ENCODE measurements at regions not wholly inside any gene's neighbourhood (a gene's known extent, or its start where the extent isn't known, plus 50 kb on each side); places are given as distances from the start of the nearest gene placed in this dataset.

DNA sequence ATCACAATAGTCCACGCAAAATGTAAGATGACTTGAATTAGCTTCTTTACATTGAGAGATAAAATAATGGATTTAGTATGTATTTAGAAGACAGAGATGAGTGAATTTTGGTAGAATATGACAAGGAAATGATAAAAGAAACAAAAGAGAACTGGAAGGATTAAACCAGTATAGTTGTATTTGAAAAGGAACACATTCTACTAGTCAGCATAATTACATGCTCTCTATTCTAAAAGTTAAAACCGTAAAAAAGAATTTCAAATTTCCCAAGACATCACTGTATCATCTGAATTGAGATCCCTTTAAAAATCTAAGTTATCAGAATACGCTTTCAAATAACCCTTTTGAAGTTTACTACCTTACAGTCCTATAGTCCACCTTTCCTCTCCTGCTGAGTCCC, 1156.7 kb upstream of the PCDH9 start:
- no peak overlapping the region for H3K4me3 ChIP-seq
- WGBS, 2 donors, result 59 to 92% methylated on average over 3 of the region's 3 CpGs
- H3K27me3 ChIP-seq, result no peaks in the 10 kb centered on the region
- H3K4me1 ChIP-seq, result no peaks in the 10 kb centered on the region
- H3K36me3 ChIP-seq, result no peaks in the 10 kb centered on the region
- no peak overlapping the region for H3K27ac ChIP-seq
- DNase-seq, result no peak
- H3K9me3 ChIP-seq, result no peaks in the 10 kb centered on the region
- no peak for ATAC-seq (ENCODE audit: low FRiP score in 2 of 2)
- TF ChIP-seq POLR2A (IDR thresholded peaks at IDR 0.05), result no peak
- TF ChIP-seq EP300 (IDR thresholded peaks at IDR 0.05), result no peak
- no peak for TF ChIP-seq POLR2AphosphoS5 (IDR thresholded peaks at IDR 0.05)

DNA sequence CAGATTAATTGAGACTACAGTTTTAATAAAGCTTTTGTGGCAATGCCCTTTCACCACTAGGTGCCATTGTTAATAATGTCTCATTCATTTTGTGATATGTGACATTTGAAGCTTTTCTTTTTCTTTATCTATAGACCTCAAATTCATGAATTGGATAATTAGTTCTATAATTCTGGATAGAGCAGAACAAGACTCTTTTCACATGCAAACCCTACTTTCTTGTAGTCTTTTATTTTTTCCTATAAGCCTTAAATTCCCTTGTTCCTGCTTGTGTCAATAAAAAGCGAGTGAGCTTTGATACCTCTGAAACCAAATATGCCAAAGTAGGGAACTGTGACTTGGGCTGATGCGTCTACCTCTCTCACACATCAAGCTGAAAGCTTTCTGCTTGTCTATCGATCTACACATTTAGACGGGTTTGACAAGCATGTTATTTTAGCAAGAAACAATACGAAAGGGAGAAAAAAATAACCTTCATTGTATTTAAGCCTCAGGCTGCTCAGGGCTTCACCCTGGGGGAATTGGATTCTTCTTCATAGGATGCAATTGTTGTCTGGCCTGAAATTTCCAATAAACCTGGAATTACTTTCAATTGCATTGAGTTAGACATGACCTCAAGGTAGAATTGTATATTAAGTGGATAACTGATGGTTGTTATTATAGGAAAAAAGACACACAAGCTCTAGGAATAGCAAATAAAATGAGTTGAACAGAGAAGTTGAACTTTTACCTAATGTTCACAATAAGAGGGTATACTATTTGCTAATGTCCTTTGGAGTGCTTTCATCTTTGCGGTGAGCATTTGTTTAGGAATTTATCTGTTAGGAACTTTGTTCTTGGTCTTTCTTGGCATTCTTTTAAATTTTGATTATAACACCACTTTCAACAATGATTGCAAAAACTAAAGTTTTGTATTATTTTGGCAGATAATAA, 1150.2 kb upstream of the PCDH9 start:
- H3K27me3 ChIP-seq, result no peaks in the 10 kb centered on the region
- no peak overlapping the region for H3K27ac ChIP-seq
- ATAC-seq (ENCODE audit: low FRiP score in 2 of 2) (no peak), DNase-seq (no peak)
- no peaks in the 10 kb centered on the region for H3K36me3 ChIP-seq
- 69 to 76% methylated on average over 6 of the region's 6 CpGs for WGBS, 2 donors
- TF ChIP-seq, protein P1, sequence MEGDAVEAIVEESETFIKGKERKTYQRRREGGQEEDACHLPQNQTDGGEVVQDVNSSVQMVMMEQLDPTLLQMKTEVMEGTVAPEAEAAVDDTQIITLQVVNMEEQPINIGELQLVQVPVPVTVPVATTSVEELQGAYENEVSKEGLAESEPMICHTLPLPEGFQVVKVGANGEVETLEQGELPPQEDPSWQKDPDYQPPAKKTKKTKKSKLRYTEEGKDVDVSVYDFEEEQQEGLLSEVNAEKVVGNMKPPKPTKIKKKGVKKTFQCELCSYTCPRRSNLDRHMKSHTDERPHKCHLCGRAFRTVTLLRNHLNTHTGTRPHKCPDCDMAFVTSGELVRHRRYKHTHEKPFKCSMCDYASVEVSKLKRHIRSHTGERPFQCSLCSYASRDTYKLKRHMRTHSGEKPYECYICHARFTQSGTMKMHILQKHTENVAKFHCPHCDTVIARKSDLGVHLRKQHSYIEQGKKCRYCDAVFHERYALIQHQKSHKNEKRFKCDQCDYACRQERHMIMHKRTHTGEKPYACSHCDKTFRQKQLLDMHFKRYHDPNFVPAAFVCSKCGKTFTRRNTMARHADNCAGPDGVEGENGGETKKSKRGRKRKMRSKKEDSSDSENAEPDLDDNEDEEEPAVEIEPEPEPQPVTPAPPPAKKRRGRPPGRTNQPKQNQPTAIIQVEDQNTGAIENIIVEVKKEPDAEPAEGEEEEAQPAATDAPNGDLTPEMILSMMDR (IDR thresholded peaks at IDR 0.05), result no peak
- TF ChIP-seq POLR2A (IDR thresholded peaks at IDR 0.05), result no peak
- TF ChIP-seq EP300 (IDR thresholded peaks at IDR 0.05), result no peak
- TF ChIP-seq POLR2AphosphoS5 (IDR thresholded peaks at IDR 0.05), result no peak
- H3K4me1 ChIP-seq, result no peaks in the 10 kb centered on the region
- no peak overlapping the region for H3K4me3 ChIP-seq
- no peaks in the 10 kb centered on the region for H3K9me3 ChIP-seq

DNA sequence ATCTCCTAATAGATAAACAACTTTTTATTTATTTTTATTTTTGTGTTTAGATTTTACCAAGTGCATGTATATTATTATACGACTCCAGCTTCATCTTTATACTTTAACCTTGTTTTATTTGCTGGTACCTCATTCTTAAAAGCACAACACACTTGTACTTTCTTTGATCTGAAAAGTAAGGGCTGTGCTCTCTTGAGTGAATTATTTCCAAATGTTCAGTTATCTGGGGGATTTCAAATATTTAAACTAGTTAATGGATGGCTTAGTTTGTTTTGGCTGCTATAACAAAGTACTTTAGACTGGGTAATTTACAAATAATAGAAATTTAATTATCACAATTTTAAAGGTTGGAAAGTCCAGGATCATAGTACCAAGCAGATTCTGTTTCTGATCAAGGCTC, 1148.2 kb upstream of the PCDH9 start:
- Histone ChIP-seq H3K27ac (no peak overlapping the region), H3K4me3 (no peak overlapping the region), H3K36me3 (no peaks in the 10 kb centered on the region), H3K4me1 (no peaks in the 10 kb centered on the region), H3K9me3 (no peaks in the 10 kb centered on the region), H3K27me3 (no peaks in the 10 kb centered on the region)
- ATAC-seq (ENCODE audit: low FRiP score in 2 of 2), result no peak
- 47 to 57% methylated on average over 1 of the region's 1 CpG for WGBS, 2 donors
- TF ChIP-seq POLR2A (IDR thresholded peaks at IDR 0.05), result no peak
- TF ChIP-seq EP300 (IDR thresholded peaks at IDR 0.05), result no peak
- no peak for TF ChIP-seq POLR2AphosphoS5 (IDR thresholded peaks at IDR 0.05)
- TF ChIP-seq, protein P1 (IDR thresholded peaks at IDR 0.05), result no peak
- no peak for DNase-seq

DNA sequence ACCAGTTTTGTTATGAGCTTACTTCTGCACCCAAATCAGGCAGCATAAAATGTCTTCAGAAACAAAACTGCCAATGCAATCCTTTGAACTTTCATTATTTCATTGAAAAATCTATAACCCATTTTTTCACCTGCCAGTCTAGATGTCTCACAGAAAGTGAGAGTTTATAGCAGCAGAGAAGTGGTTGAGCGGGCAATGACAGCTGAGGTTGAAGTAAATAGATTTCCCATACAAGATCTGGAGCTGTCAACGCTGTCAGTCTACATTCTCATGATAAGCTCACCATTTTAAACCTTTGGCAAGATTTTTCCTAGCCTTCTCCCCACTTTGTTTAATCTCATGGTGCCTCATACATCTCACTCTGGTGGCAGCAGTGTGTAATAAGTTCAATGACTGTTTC, 1144.9 kb upstream of the PCDH9 start:
- TF ChIP-seq POLR2AphosphoS5 (IDR thresholded peaks at IDR 0.05) (no peak), EP300 (IDR thresholded peaks at IDR 0.05) (no peak), POLR2A (IDR thresholded peaks at IDR 0.05) (no peak)
- TF ChIP-seq, protein P1 (IDR thresholded peaks at IDR 0.05), result no peak
- ATAC-seq (ENCODE audit: low FRiP score in 2 of 2), result no peak
- 83 to 89% methylated on average over 2 of the region's 2 CpGs for WGBS, 2 donors
- Histone ChIP-seq H3K36me3 (no peaks in the 10 kb centered on the region), H3K9me3 (no peaks in the 10 kb centered on the region), H3K4me3 (no peak overlapping the region), H3K4me1 (no peaks in the 10 kb centered on the region), H3K27me3 (no peaks in the 10 kb centered on the region), H3K27ac (no peak overlapping the region)
- no peak for DNase-seq

DNA sequence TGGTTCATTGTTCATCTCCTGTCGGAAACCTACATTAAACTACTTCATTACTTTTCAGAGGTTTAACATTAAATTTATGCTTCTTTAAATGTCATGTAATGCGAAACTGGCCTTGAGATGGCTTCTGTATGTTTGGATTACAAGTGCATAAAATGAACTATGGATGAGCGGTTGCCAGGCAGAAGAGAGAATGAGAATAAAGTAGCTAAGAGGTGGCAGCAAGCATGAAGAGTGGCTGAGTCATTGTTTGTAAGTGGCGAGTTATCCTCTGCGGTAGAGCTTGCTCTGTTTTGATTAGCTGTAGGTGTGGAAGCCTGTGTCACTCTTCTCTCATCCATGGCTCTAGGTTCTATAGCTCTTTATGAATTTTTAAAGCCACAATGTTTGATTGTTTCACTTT, 1139.6 kb upstream of the PCDH9 start:
- DNase-seq (no peak), ATAC-seq (ENCODE audit: low FRiP score in 2 of 2) (no peak)
- Histone ChIP-seq H3K27me3 (no peaks in the 10 kb centered on the region), H3K9me3 (no peaks in the 10 kb centered on the region), H3K27ac (no peak overlapping the region), H3K4me3 (no peak overlapping the region), H3K4me1 (no peaks in the 10 kb centered on the region), H3K36me3 (no peaks in the 10 kb centered on the region)
- WGBS, 2 donors, result 57 to 60% methylated on average over 5 of the region's 5 CpGs
- TF ChIP-seq, protein P1 (IDR thresholded peaks at IDR 0.05), result no peak
- TF ChIP-seq EP300 (IDR thresholded peaks at IDR 0.05), result no peak
- no peak for TF ChIP-seq POLR2AphosphoS5 (IDR thresholded peaks at IDR 0.05)
- no peak for TF ChIP-seq POLR2A (IDR thresholded peaks at IDR 0.05)

All from upper lobe of left lung (tissue), 6 donors.